ENCODE measurements at regions not wholly inside any gene's neighbourhood (a gene's known extent, or its start where the extent isn't known, plus 50 kb on each side); places are given as distances from the start of the nearest gene placed in this dataset.
A peak's percentile ranks its signal among the peaks of the same experiment; 100 is the strongest.

- no peak for DNase-seq (ENCODE audit: low read depth in 2 of 2)
Measured at GRCh38 chr5:120738568-120738967, 274.5 kb downstream of the PRR16 start.

DNA sequence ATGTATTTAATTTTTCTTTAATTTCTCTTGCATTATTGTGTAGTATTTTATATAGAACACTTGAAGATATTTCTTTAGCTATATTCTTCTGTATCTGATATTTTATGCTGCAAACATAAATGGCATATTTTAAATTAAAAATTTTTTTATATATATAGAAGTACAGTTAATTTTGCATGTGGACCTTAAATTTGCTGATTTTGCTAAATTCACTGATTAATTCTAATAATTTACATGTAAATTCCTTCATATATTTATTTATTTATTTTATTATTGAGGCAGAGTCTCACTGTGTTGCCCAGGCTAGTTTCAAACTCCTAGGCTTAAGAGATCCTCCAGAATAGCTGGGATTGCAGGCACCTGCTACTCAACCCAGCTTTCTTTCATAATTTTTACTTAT is 276.9 kb downstream of the PRR16 start:
- no peak for DNase-seq (ENCODE audit: low read depth in 2 of 2)

GRCh38 chr5:120748474-120748873 is 284.4 kb downstream of the PRR16 start:
- DNase-seq (ENCODE audit: low read depth in 2 of 2) = no peak

GRCh38 chr5:120749737-120750136 is 285.6 kb downstream of the PRR16 start:
- DNase-seq (ENCODE audit: low read depth in 2 of 2) = no peak

DNA sequence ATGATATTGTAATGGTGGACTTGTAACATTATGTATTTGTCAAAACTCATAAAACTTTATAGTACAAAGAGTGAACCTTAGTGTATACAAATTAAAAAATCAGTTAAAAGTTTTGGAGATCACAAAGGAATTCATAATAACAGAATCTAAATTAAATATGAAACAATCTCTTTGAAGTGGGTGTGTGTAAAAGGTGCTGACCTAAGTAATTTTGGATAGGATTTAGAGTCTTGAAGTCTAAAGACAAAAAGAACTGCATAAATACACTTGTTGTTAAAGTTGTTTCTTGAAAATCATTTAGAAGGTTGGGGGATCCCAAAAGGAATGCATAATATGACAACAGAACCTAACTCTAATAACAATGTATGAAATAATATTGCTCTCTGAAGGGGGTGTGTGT is 295.5 kb downstream of the PRR16 start:
- DNase-seq (ENCODE audit: low read depth in 2 of 2) = no peak

GRCh38 chr5:120761986-120762385 is 297.9 kb downstream of the PRR16 start:
- no peak for DNase-seq (ENCODE audit: low read depth in 2 of 2)

DNA sequence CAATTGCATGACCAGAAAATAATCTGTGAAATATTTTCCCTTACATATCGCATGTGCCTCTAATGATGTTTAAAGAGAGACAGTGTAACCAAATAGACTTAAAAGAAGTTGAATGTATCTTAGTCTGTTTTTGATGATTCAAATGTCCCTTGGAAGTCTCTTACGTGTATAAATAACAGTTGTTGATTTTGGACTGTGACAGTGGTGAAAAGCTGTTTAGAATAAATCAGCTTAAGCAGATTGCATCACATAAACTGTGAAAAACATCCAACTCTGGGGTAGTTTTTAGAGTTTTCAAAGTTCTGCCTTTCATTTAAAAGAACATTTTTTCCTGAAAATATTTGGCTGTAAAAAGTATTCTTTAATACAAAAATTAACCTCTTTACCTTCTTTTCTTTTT is 301.1 kb downstream of the PRR16 start:
- DNase-seq (ENCODE audit: low read depth in 2 of 2) = peak; percentile 35 to 37

GRCh38 chr5:120767178-120767820 is 303.2 kb downstream of the PRR16 start:
- peak in 1 of 2 experiments; percentile 65 for DNase-seq (ENCODE audit: low read depth in 2 of 2)

GRCh38 chr5:120769312-120769872 is 305.3 kb downstream of the PRR16 start:
- DNase-seq (ENCODE audit: low read depth in 2 of 2) = peak; percentile 95 to 96

DNA sequence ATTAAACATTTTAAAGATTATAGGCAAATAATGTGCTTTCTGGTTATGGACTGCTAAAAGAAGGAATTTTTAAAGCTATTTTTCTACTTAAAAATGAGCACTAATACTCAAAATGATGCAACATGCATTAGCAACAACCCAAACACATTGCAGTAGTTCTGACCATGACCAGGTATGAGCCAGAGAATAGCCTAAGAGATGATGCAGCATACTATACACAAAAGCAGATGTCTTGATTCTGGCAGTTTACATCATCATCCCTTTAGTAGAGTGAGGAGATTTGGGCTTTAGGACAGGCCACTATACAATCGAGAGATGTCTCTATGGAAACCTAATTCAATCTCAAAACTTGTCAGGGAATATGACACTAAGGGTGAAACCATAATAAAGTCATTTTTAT is 307.1 kb downstream of the PRR16 start:
- no peak for DNase-seq (ENCODE audit: low read depth in 2 of 2)

DNA sequence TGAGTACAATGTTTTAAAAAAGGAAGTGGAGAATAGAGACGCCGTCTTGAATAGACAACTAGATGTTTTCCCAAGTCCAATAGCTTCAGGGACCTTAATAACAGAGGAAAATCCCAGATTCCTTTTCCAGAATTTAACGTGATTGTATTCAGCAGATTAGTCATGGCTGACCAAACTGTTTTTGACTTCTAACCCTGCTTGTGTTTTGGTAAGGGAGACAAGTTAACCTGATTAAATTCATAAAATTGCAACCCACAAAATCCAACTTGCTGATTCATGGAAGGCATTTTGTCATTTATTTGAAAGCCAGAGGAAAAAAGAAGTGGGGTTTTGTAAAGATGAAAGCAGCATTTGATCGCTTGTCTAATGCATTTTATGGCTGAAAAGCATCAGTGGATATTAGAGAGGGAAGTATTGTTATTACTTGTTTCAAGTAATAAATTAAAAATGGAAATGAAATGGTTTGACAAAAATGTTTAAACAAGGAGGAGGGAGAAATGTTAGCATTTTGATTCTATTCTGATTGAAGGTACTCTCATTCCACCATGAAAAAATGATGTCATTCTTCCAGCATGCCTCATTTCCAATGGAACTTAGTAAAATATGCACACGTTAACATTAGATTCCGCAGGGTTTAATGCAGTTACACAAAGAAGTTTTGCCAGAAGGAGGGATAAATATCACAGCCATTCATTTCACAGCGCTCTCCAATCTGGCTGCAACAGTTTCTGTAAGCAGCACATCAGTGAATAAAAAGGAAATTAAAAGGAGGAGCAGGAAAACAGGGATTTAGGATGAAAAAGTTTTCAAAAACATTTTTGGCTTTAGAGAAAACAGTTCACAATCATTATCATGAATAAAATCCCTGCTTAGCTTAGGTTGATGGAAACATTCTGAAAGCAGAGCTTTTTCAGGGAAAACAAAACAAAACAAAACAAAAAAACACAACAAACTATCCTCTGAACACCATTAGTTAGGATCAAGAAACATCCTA is 314.7 kb downstream of the PRR16 start:
- DNase-seq (ENCODE audit: low read depth in 2 of 2) = peak in 1 of 2 experiments; percentile 64

DNA sequence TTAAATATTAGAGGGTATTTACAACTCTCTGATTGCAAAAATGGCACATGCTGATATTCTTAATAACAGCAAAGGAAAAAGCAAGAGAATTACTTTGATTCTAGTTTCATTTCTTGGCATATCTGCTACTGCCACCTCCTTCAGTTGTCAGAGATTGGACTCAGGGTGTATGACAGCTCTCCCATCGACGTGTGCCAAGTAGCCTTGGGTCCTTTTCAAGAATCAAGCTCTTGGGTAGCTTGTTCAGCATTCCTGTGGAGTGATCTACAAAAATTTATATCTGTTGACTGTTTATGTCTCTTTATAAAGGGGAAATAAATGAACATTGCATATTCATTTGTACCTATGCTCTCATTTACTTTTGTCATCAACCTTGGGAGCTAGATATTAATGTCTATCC is 315.6 kb downstream of the PRR16 start:
- DNase-seq (ENCODE audit: low read depth in 2 of 2) = no peak

- no peak for DNase-seq (ENCODE audit: low read depth in 2 of 2)
Measured at GRCh38 chr5:120788481-120788880, 324.4 kb downstream of the PRR16 start.

- DNase-seq (ENCODE audit: low read depth in 2 of 2) = no peak
Measured at GRCh38 chr5:120789918-120790317, 325.8 kb downstream of the PRR16 start.

GRCh38 chr5:120790339-120790738 is 326.2 kb downstream of the PRR16 start:
- no peak for DNase-seq (ENCODE audit: low read depth in 2 of 2)

DNA sequence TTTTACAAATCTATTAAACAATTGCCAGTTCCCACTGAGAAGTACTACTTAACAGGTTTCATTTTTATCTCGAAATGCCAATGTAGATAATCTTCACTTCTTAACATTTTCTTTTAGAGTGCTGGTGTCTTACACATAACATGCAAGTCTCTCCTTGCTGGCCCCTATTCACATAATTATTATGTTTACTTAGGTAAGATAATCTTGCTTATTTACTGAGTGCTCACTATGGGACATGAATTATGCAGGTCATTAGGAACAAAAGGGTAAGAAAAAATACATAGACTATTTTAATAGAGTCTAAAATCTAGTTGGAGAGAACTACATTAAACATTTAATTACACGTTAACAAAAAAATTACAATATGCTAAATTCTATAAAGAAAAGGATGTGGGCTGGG is 328.4 kb downstream of the PRR16 start:
- no peak for DNase-seq (ENCODE audit: low read depth in 2 of 2)

- no peak for DNase-seq (ENCODE audit: low read depth in 2 of 2)
Measured at GRCh38 chr5:120794121-120794520, 330.0 kb downstream of the PRR16 start.

DNA sequence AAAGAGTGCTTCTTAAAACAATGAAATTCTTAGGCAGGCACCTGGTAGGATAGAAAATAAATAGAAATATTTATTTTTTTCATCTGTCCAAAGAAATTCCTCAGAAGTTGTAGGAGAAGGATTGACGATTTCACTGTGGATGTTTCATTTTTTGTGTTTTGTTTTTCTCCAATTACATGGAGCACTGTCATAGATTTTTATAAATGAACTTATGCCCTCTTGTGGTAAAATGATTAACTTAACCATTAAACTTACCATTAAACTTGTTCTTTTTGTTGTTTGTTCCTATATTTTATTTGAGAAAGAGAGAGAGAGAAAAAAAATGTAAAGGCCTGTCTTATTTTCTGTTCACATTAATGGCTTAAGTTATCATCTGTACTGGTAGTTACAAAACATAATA is 339.2 kb downstream of the PRR16 start:
- no peak for DNase-seq (ENCODE audit: low read depth in 2 of 2)

- DNase-seq (ENCODE audit: low read depth in 2 of 2) = no peak
Measured at GRCh38 chr5:120805131-120805530, 341.0 kb downstream of the PRR16 start.

DNA sequence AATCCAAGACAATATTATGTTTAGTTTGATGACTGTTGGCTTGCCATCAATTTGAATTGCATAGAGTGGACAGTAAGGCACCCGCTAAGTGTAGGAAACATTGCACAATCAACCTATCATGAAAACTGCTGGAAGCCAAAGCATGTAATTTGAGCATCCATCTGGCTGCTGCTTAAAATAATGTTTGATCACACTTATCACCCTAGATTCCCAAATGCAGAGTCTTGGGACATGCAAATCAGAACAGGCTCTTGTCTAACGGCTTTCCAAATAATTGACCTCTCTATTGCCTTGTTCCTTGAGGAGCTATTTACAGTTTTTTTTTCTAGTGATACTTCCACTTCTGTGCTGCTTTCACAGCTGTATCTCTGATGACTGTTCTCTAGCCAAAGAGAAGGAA is 342.1 kb downstream of the PRR16 start:
- DNase-seq (ENCODE audit: low read depth in 2 of 2) = no peak

- no peak for DNase-seq (ENCODE audit: low read depth in 2 of 2)
Measured at GRCh38 chr5:120808135-120808534, 344.0 kb downstream of the PRR16 start.

DNA sequence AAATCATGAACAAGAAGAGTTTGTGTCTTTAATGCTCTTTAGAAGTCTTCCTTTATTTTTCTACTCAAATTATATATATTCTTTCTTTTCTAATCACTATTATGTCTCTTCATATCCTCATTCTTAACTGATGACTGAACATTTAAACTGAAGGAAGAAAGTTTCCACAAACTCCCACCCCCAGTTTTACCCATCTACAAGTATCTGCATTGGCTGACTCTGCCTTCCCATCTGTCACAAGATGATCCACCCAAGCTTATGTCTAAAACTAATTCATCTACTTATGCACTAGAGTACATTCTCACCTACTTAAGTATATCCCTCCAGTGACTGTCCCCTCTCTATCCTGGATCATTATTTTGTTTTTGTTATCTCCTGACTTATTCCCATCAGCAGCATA is 344.5 kb downstream of the PRR16 start:
- no peak for DNase-seq (ENCODE audit: low read depth in 2 of 2)

GRCh38 chr5:120813551-120813950 is 349.5 kb downstream of the PRR16 start:
- no peak for DNase-seq (ENCODE audit: low read depth in 2 of 2)

Measured in fibroblast of skin of left quadriceps (primary cell).